ENCODE measurements at regions not wholly inside any gene's neighbourhood (a gene's known extent, or its start where the extent isn't known, plus 50 kb on each side); places are given as distances from the start of the nearest gene placed in this dataset.
"Not testable (repeated sequence)": the region's sequence is repeated elsewhere in the genome, so short reads cannot be mapped to it uniquely, and the experiment has no call there.

DNA sequence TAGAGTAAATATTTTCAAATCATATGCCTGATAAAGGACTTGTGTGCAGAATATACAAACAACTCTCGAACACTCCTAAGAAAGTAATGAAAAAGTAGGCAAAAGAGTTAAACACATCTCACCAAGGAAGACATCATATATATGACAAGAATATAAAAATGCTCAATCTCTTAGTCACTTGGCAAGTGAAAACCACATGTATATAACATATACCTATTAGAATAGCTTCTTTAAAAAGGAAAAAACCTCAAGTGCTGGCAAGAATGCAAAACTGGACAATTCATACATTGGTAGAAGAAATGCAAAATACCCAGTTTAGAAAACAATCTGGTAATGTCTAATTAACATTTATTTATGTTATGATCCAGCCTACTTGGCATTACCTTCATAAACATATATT is 146.6 kb upstream of the DGKB start:
- DNase-seq: no peak

DNA sequence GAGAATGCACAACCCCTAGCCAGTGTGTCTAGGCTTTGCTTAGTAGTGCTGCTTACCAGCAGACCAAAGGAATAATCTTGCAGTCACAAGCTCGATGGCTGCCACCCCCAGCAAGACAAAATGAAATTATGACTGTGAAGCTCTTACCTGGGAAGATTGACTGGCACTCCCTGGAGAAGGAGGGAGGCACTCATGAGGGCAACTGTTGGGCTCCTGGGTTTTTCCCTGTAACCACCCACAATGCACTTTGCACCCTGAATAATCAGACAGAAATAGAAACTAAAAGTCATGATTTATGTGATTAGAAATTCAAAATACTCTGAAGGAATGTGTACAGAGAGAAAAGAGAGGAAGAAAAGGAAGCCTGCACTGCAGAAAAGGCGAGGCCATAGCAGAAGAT is 144.3 kb upstream of the DGKB start:
- no peak for DNase-seq

DNA sequence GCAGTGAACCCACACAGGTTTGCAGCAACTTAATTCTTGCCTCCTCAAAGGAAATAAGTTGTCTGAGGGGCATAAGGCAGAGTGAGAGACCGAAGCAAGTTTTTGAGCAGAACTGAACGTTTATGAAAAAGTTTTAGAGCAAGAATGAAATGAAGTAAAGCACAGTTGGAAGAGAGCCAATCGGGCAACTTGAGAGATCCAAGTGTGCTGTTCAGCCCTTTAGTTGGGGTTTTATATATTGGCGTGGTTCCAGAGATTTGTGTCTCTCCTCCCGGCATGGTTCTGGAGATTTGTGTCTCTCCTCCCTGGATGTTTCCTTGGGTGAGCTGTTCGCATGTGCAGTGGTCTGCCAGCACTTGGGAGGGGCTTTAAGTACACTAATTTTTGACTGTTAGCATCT is 141.4 kb upstream of the DGKB start:
- DNase-seq: no peak

DNA sequence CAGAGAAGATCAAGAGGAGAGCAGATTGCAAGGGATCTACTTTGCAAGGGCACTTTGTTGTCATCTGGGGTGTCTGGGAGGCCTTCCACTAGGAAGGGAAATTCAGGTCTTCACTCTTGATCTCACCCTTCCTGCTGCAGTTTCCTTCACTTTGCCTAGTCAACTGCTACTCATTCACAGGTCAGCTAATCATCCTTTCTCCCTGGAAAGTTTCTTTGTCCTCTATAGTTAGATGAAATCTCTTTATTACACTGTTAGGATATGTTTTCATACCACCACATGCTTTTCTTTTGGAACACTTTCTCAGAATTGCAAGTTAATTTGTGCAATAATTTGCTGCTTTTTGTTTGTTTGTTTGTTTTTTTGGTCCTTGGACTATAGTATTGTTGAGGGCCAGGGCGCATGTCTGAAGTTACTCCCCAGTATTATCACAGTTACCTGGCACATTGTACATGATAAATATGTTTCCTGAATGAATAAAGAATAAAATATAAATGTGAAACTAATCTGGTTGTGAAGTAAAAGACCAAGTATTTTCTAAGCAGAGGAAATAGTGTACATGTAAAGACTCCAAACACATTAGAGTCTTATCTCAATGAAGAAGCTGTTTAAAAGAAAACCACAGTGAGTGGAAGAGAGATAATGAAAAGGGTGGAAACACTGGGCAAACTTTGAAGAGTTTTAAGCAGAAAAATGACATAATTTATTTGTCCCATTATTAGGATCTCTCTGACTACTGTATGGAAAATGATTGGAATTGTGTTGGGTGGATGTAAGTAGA is 139.9 kb upstream of the DGKB start:
- DNase-seq: no peak

DNA sequence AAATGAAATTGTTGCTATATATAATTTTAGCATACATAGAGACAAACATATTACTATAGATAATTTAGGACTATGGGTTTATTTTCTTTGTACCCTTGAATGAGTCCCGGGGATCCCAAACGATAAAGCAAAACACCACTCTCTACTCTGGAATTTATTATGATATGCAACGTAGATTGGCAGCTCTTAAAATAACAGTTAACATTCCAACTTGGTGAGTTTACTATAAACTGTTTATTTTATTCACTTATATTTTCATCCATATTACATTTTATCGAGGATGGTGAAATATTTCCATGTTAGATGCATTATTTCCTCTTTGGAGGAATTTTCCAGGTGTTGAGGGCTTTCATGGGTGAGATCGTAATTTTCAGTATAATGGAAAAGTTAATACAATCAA is 138.7 kb upstream of the DGKB start:
- DNase-seq: no peak

DNA sequence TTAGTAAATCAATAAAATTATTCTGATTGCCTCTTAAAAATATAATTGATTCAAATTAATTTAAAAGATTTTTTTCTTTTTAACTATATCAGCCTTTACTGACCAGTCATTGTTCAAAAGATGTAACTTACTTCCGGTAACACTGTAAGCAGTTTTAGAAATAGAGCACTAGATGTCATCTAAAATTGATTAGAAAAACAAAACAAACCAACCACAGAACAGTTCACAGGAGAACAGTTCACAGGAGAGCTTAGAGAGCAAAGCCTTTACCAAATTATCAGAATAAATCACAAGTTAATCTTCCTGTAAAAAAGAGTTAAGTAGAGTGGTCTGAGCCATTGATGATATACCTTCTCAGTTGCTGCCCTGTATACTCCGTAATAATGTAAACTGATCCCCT is 133.3 kb upstream of the DGKB start:
- DNase-seq: no peak

DNA sequence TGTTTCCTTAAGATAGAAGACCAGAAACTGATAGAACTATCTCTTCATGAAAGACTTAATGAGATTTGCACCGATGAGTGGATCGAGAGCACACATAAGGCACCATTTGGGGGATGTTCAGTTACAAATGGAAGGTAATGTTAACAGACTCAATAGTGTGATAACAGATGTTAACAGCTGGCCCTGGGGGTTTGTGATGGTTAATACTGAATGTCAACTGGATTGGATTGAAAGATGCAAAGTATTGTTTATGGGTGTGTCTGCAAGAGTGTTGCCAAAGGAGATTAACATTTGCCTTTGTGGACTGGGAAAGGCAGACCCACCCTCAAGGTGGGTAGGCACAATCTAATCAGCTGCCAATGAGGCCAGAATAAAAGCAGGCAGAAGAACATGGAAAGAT is 130.5 kb upstream of the DGKB start:
- DNase-seq: no peak

DNA sequence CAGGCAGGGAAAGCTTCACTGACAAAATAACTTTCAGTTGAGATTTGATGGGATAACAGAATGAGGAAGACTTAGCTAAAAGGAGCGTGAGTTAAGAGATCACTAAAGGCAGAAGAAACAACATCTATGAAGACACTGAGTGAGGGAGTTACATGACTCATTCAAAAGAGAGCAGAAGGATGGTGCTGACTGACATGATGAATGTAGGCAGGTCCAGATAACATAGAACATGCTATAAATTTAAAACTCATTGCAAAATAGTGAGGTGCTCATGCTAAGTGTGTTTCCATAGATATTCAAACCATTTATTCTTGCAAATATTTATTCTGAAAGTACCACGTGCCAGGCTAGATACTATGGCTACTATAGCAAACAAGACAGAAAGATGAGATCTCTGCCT is 116.4 kb upstream of the DGKB start:
- no peak for DNase-seq

DNA sequence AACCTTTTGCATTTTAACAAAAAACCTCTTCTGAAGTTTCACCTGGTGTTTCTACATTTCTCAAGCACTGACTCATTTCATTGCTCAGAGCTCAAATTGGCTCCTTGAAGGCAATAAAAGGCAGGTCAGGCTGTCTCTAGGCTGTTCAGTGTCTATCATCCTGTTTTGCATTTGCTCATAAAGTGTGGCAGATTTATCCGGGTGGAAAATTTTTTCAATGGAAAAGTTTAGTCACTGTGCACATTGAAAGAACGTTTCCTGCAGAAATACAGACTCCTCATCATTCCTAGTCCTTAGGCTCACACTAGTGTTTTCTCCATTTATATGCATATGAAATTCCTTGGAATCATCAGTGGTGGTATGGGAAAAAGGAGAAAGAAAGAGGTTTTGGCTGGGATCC is 114.2 kb upstream of the DGKB start:
- no peak for DNase-seq

DNA sequence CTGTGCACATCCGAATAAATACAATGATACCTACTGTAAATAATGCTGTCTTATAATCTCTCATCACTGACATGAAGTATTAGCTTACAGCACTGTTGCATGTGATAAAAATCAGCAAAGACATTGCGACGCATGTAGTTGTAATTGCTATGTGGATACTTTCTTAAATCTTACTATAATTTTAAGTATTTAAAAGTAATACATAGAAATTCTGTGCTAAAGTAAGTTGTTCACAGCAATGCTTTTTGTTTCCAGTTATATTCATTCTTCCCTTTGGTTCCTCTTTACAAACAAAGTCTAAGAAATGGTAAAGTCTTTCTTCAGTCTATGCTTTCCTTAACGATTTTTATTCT is 113.7 kb upstream of the DGKB start:
- DNase-seq: no peak

DNA sequence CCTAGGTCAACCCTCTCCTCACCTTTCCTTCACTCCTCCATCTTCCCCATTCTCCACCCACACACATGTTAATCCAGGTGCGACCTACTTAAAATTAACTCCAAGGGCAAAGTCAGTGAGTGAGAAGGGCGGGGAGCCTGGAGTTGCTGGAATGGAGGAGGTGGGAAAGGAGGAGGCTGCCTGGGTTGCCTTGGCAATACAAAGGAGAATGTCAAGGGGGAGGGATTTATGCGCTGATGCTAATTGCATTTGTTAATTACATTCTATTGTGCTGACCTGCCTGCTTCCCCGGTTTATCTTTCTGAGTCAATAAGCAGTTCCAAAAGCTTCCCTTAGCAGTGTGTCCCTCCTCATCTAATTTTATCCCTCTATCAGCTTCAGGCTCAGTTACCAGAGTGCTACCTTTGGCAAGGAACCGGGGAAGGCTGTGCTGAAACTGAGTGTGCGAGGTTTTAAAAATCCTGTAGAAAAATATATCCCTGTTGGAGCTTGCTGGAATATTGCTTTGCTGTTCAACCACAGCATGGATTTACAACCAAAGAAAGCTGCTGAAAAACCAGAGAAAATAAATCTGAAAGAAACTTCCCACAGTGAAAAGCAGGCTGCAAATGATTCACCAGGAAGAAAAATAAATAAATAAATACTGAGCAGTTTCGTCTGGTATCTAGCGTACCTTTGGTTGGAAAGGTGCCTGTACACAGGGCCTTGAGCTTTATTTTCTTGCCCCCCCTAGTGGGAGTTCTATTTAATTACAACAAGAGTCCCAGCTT is 113.2 kb upstream of the DGKB start:
- DNase-seq: peak; percentile 90

DNA sequence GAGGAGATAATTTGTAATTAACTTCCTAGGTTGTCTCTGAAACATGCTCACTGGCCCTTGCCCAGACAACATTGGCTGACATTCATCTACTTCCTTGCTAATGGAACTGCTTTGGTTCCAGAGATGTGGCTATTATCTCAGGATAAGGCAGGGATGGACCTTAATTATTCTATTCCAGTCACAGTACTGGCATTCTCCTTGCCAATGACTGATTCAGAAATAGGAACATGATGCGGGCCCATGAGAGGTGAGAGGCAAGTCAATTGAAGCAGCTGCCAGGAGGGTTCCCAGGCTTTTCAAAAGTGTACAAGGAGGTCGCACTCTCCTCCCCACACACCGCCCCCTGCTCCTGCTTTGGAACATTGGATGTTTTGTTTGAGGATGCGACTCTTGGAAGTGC is 109.6 kb upstream of the DGKB start:
- no peak for DNase-seq

DNA sequence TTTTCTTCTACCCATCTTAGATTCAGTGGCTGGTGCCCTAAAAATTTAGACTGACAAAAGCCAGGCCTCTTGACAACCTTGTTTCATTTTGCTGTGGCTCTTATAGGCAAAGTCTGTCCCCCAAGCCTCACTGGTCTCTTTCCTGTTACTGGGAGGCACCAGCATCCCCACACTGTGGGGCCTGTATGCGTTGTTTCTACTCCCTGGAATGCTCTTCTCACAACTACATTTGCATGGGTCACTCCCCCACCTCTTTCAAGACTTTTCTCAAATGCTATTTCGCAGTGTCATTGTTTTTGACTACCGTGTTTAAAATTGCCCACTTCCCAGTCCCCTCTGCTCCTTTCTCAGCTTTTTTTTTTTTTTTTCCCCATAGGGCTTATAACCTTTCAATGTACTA is 108.7 kb upstream of the DGKB start:
- no peak for DNase-seq

DNA sequence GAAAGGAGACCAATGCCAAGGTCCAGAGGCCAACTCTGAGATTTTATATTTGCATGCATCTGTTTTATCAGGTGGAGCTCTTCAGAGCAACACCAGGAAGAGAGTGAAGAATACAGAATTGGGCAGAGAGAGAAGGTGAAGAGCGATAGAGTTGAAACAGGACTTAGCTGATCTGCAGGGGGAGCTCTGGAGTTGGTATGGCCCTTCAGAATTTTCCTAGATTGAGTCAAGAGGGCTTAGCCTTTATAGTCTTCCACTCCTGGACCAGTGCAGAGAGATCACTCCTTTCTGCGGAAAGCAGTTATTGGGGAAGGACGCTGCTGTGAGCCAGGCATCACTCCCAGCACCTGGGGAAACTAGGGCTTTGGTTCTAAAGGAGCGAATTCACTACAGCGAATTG is 105.0 kb upstream of the DGKB start:
- no peak for DNase-seq

DNA sequence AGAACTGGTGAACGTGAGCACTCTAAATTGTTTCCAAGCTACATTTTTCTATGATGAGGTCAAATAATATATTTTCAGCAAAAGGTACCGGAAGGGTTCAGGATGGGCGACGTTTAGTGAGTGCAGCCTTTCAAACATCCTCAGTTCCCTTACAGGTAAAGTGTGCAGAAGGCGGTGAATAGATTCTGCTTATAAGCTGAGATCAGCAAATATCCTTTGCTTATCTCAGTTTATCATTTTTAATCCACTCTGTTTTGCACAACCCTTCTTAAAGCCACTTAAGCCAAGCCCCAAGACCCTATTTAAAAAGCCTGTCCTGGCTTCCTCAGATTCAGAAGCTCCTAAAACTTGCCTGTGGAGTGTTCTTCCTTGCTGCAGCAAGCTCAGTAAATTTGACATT is 103.1 kb upstream of the DGKB start:
- DNase-seq: no peak

DNA sequence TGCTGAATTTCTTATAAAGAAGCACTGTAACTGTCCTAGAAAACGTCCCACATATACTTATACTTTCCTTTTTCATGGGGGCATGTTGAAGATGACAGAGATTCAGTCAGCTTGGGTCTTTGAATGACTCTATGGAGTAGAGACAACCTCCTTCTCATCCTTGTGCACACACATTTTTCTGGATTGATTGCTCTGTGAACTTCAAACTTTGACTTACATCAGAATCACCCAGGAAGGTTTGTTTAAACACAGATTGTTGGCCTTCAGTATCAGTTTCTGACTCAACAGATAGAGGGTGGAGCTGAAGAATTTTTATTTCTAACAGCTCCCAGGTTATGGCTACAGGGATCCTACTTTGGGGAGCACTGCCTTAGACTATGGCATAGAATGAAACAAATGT is 97.6 kb upstream of the DGKB start:
- DNase-seq: no peak

DNA sequence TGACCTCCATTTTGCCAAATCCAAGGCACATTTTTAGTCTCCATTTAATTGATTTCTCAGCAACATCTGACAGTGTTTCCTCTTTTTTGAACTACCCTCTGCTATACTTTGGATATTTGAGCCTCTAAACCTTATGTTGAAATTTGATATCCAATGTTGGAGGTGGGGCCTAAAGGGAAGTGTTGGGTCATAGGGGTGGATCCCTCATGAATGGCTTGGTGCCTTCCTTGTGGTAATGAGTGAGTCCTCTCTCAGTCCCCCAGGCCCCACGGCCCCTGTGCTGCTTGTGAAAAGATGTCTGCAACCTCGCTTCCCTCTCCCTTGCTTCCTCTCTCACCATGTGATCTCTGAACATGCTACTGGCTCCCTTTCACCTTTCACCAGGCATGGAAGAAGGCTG is 96.8 kb upstream of the DGKB start:
- DNase-seq: no peak

DNA sequence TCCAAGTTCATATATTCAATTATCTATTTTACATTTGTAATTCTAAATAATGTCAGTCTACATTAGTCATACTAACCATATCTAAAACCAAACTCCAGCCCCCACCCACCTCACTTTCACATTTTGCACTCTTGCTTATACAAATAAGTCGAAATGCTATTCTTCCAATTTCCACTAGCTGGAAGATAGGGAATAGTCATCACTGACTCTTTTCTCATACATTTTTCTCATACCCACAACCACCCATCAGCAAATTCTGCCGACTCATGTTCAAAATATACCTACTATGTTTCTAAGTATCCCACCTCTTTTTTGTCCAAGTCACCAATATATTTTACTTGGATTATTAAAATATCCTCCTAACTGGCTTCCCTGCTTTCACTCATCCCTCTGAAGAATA is 93.2 kb upstream of the DGKB start:
- no peak for DNase-seq

DNA sequence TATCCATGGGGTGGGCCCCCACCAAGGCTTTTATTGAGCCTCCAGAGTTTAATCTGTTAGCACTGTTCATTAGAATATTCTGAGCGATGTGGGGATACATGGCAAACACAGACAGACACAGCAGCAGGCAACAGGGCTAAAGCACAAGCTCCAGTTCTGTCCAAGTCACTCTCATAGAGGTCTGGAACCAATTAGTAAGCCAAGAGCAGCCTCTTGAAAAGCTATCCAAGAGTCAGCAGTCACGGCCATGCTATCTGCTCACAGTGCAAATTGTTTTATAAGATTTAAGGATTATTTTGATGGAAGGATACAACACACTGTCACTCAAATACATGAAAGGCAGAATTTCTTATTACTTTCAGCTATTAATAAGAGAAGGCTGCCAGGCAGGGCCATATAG is 86.4 kb upstream of the DGKB start:
- peak; percentile 4 for DNase-seq

DNA sequence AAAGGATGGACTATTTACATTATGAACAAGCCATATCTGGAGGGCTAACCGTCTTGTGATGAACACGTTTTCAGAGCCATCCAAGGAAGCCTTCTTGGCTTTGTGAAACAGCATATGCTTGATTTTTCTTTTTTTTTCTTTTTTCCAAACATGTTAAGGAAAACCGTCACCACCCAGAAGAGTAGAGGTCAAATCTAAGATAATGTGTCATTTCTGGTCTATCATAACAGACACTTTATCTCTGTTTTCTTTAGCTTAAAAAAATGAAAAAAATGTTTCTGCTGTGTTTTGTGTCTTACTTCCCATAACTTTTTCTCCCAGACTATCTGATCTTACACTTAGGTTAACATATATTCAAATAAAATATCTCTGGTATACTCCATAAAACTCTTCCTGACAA is 76.1 kb upstream of the DGKB start:
- no peak for DNase-seq

DNA sequence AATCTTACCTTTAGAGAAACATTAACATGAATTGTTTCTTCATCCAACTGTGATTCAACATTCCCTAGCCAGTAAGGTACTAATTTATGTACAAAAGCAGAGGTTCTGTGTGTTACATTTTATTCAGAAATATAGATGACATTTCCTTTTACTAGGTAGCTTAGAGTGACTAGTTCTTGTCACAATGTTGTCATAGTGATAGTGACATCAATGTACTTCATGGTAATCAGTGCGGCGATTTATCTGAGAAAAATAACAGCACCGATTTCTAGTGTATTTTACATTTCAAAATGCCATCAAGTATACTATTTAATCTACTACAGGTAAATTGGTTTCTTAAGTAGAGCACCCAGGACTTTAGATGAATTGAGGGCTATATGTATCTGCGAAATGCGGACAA is 72.1 kb upstream of the DGKB start:
- DNase-seq: no peak

DNA sequence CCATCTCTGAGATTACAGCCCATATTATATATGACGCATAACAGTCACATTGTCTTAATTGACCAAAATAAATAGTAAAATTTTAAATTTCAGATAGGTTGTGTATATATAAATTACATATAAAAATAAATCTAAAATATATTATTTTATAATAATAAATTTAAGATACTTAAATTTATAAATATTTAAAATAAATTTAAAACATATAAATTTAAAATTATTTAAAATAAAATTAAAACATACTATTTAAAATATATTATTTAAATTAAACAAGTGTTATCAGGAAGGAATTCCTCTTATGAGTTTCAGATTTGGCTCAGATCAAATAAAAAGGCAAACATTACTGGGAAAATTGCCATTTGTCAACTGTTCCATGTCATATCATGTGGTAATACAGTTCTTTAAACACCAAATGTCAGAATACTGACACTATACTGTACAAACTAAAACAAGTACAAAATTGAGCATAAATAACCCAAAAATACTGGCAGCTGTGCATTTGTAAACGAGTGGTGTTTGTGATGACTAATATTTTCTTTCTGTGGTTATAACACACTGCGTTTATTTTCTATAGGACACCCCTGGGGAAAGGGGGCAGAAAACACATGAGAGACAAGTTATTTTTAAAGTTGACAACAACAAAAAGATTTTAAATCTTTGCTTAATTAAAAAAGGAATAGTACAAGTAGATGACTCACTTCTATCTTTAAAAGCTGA is 71.3 kb upstream of the DGKB start:
- DNase-seq: no peak

DNA sequence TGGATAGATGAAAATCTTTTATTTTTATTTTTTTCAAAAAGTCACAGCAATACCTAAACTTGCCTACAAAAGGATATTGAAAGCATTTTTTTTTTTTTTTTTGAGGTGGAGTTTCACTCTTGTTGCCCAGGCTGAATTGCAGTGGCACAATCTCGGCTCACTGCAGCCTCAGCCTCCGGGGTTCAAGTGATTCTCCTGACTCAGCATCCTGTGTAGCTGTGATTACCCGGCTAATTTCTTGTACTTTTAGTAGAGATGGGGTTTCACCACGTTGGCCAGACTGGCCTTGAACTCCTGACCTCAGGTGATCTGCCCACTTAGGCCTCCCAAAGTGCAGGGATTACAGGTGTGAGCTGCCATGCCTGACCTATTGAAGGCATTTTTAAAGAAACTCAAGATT is 69.1 kb upstream of the DGKB start:
- not testable (repeated sequence) for DNase-seq

DNA sequence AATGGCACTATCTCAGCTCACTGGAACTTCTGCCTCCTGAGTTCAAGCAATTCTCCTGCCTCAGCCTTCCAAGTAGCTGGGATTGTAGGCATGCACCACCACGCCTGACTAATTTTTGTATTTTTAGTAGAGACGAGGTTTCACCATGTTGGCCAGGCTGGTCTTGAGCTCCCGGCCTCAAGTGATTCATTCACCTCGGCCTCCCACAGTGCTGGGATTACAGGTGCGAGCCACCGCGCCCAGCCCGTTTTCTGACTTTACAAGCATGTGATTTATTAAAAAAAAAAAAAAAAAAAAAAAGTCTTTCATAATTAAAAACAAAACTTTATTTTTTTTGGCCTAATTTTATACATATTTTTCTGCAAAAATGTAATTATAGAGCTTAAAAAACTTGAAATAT is 64.8 kb upstream of the DGKB start:
- not testable (repeated sequence) for DNase-seq
